ENCODE measurements at regions not wholly inside any gene's neighbourhood (a gene's known extent, or its start where the extent isn't known, plus 50 kb on each side); places are given as distances from the start of the nearest gene placed in this dataset.

DNA sequence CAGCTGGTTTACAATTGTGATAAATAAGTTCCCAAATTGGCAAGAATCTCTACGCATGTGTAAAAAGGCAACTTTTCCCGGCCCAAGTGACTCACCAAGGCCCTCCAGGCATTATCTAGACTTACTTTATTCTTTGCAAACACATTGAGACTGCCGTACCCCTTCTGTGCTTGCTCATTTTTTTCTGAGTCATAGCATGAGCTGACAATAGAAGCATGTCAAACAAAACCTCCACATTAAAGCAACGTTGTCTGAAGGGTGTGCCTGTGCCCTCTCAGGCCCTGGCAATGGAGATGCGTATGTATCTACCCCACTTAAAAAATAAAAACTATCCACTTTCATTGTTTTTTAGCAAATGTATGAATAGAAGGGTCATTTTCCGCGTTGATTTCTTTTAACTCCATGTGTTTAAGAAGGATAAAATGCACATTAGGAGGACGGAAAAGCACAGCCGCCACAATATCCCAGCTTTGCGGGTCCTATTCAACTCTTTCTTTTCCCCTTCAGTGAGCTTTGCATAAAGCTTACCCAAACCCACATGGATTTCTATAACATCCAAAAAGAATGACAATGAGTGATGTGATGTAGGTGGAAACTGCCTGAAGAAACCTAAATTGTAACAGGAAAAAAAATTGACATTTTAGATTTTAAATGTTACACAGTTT is 298.2 kb downstream of the CDCA7 start:
- Mint-ChIP-seq H3K4me3 (no peak overlapping the region), H3K27ac (no peak overlapping the region), H3K9me3 (ENCODE audit: low read depth) (no peaks in the 10 kb centered on the region), H3K36me3 (ENCODE audit: low read depth) (no peaks in the 10 kb centered on the region), H3K27me3 (peaks cover 8% of the 10 kb centered on the region), H3K4me1 (no peaks in the 10 kb centered on the region)
- ATAC-seq = no peak
- POLR2A ChIA-PET = no interaction called here
- intact Hi-C loops (cut with DNase I, micrococcal nuclease) = no loop called here
- CTCF ChIA-PET = no interaction called here
- DNase-seq = no peak

DNA sequence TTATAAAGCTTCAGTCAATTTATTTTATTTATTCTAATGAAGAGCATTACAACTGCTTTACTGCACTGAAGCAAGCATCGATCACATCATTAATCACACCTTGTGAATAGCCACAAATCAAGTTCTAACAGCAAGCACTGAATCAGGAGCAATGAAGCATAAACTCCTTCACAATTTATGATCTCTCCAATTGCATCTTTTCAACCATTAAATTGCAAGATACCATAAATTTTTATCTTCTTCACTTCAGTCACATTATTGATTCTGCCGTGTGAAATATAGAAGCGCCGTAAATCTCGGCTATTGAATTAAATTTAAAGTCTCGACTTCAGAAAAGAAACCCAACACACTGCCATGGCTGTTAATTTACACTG is 298.7 kb downstream of the CDCA7 start:
- no peaks in the 10 kb centered on the region for H3K36me3 Mint-ChIP-seq (ENCODE audit: low read depth)
- intact Hi-C loops (cut with DNase I, micrococcal nuclease) = no loop called here
- no peaks in the 10 kb centered on the region for H3K4me1 Mint-ChIP-seq
- ChIA-PET POLR2A (no interaction called here), CTCF (no interaction called here)
- H3K4me3 Mint-ChIP-seq = no peak overlapping the region
- H3K9me3 Mint-ChIP-seq (ENCODE audit: low read depth) = no peaks in the 10 kb centered on the region
- H3K27ac Mint-ChIP-seq = no peak overlapping the region
- peaks cover 8% of the 10 kb centered on the region for H3K27me3 Mint-ChIP-seq
- no peak for DNase-seq
- ATAC-seq = no peak

DNA sequence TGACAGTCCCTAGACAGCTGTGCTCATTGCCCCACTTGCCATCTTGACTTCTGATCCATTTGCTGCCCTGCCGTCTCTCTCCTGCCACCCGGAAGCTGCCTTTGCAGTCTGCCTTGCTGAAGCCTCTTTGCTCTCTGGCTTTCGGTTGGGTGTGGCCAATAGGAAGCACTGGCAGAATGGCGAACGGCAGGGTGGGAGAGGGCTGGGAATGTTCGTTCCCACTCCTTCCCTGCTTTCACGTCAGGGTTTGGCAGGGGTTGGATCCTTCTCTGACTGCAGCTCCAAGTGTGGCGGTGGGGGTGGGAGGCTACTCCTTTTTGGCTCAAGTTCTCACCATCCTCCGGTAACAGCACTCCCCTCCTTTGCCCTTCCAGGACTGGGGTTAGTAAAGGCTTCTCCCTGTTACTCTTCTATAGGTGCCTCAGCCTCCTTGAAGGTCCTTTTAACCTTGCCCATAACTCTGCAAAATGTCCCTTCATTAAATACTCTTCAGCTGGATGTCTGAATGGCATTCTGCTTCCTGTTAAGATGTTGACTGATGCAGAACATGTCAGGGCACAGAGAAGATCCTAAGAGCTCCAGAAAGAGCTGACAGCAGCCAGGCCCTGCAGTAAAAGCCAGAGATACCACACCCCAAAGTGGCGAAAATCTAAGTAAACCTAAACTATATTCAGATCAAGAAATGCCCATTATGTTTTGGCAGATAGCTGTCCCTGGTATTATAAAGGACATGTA is 299.7 kb downstream of the CDCA7 start:
- CTCF ChIA-PET = no interaction called here
- intact Hi-C loops (cut with DNase I, micrococcal nuclease) = no loop called here
- Mint-ChIP-seq H3K4me3 (no peak overlapping the region), H3K36me3 (ENCODE audit: low read depth) (no peaks in the 10 kb centered on the region), H3K9me3 (ENCODE audit: low read depth) (no peaks in the 10 kb centered on the region), H3K4me1 (no peaks in the 10 kb centered on the region), H3K27ac (no peak overlapping the region), H3K27me3 (peaks cover 10% of the 10 kb centered on the region)
- DNase-seq (no peak), ATAC-seq (no peak)
- POLR2A ChIA-PET = no interaction called here

DNA sequence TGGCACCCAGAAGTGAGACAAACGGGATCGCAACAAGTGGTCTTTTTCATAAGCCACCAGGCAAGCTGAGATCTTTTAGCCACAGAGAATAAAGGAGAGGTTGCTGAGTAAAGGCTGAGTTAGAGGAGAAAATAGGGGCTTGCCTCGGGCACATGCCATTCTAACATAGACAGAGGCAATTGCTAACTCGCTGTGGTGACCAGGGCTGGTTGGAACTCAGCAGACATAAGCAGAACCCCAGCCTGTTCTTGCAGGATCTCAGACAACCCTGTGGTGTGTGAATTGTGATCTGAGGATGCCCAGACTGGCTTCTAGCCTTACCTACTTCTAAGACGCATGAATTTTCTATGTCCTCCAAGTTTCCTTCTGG is 300.2 kb downstream of the CDCA7 start:
- intact Hi-C loops (cut with DNase I, micrococcal nuclease) = no loop called here
- H3K4me3 Mint-ChIP-seq = no peak overlapping the region
- H3K9me3 Mint-ChIP-seq (ENCODE audit: low read depth) = no peaks in the 10 kb centered on the region
- no peaks in the 10 kb centered on the region for H3K36me3 Mint-ChIP-seq (ENCODE audit: low read depth)
- no peaks in the 10 kb centered on the region for H3K4me1 Mint-ChIP-seq
- H3K27me3 Mint-ChIP-seq = peaks cover 6% of the 10 kb centered on the region
- POLR2A ChIA-PET = no interaction called here
- ATAC-seq (no peak), DNase-seq (no peak)
- CTCF ChIA-PET = no interaction called here
- H3K27ac Mint-ChIP-seq = no peak overlapping the region

DNA sequence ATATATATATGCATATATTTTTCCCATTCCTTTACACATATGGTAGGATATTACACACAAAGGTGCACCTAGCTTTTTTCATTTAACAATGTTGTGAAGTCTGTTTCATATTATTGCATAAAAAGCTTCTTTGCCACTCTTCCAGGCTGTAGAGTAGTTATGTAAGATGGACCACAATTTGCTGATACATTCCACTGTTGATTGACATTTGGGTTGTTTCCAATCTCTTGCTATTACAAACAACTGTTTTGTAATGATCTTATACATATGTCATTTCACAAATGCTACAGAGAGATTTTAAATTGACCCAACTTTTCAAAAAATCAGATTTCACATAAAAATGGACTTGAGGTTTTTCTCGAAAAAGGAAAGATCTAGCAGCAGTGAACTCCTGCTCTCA is 301.4 kb downstream of the CDCA7 start:
- Mint-ChIP-seq H3K4me1 (no peaks in the 10 kb centered on the region), H3K36me3 (ENCODE audit: low read depth) (no peaks in the 10 kb centered on the region), H3K9me3 (ENCODE audit: low read depth) (no peaks in the 10 kb centered on the region), H3K4me3 (no peak overlapping the region), H3K27ac (no peak overlapping the region), H3K27me3 (peaks cover 8% of the 10 kb centered on the region)
- POLR2A ChIA-PET = no interaction called here
- DNase-seq (no peak), ATAC-seq (no peak)
- intact Hi-C loops (cut with DNase I, micrococcal nuclease) = no loop called here
- CTCF ChIA-PET = no interaction called here

DNA sequence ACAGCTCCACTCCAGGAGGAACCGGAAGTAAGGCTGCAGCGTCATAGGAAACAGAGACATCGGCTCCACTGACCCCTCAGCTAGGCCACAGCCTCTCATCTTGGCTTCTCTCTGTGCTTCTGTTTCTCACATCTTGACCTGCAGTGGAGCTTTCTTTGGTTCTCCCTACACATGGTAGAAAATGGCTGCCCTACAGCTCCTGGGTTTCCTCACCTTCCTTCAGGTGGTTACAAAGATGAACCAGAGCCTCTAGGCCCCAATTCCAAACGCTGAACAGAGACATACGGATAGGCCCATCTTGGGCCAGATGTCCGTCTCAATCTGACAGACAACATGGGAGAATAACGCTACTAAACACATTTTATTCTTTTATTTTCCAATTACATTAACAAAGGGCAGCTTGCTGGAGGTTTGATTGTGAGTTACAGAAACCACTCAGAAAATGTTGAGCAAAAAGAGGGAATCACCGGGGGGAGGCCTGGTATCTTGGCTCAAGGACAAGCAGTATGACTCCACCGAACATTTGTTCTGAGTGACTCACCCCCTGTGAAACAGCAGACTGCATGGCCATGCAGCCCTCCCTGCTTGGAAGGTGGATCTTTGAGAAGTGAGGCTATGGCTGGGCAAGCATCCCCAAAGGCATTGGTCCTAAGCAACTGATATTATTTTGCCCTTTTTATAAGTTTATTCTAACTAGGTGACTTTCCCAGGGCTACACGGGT is 303.5 kb downstream of the CDCA7 start:
- no peaks in the 10 kb centered on the region for H3K9me3 Mint-ChIP-seq (ENCODE audit: low read depth)

DNA sequence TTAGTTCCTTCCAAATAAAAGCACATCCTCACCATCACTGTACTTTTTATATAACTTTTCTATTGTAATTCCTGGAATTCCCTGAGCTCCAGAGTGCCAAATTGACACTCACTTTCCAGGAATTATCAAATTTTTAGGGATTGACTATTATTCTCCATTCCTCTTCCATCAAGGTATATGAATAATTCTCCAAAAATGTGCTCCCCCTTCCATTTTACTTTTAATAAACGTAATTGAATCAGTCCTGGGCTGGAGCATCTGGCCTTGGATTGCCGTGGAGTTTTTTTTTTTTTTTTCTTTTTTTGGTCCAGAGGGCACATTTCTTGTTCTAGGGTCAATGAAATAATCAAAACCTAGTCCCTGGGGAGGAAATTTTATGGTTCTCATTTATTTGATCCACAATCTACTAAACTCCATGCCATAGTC is 304.3 kb downstream of the CDCA7 start:
- DNase-seq = no peak
- no peaks in the 10 kb centered on the region for H3K36me3 Mint-ChIP-seq (ENCODE audit: low read depth)
- peaks cover 16% of the 10 kb centered on the region for H3K27me3 Mint-ChIP-seq
- no peaks in the 10 kb centered on the region for H3K9me3 Mint-ChIP-seq (ENCODE audit: low read depth)
- no peak overlapping the region for H3K27ac Mint-ChIP-seq
- no peaks in the 10 kb centered on the region for H3K4me1 Mint-ChIP-seq
- ATAC-seq = no peak
- CTCF ChIA-PET = no interaction called here
- intact Hi-C loops (cut with DNase I, micrococcal nuclease) = no loop called here
- H3K4me3 Mint-ChIP-seq = no peak overlapping the region
- POLR2A ChIA-PET = no interaction called here

More for the DNA sequence above, 303.5 kb downstream of the CDCA7 start:
- no peak for ATAC-seq
- Mint-ChIP-seq H3K4me3 (no peak overlapping the region), H3K27ac (no peak overlapping the region), H3K27me3 (peaks cover 15% of the 10 kb centered on the region), H3K36me3 (ENCODE audit: low read depth) (no peaks in the 10 kb centered on the region), H3K4me1 (no peaks in the 10 kb centered on the region)
- ChIA-PET POLR2A (interaction anchor here (0.8 kb wide), 1 partner anchor 12 kb away, joined by 3 read pairs; no protein-coding TSS in a partner anchor), CTCF (interaction anchor here (0.6 kb wide), 1 partner anchor 74 kb away, joined by 3 read pairs; no protein-coding TSS in a partner anchor)
- DNase-seq = no peak
- intact Hi-C loops (cut with DNase I, micrococcal nuclease) = no loop called here

DNA sequence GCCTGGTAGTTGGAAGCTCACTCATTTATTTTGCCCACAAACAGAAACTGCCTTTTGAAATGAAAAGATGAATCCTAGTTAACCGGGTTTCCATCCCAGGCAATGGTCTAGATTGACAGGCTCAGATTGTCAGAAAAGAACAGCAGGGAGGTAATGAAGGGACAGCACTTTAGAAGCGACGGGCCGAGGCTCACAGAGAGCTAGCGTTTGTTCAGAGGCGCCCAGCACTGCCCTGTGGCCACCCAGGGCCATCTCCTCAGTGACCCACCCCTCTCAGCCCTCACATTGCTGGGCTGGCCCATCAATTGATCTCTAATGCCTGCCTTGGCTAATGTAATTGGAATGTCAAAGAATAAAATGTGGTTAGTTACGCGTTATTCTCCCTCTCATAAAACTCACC is 304.8 kb downstream of the CDCA7 start:
- Mint-ChIP-seq H3K4me1 (no peaks in the 10 kb centered on the region), H3K36me3 (ENCODE audit: low read depth) (no peaks in the 10 kb centered on the region), H3K27ac (no peak overlapping the region), H3K4me3 (no peak overlapping the region), H3K9me3 (ENCODE audit: low read depth) (no peaks in the 10 kb centered on the region), H3K27me3 (peaks cover 16% of the 10 kb centered on the region)
- intact Hi-C loops (cut with DNase I, micrococcal nuclease) = no loop called here
- POLR2A ChIA-PET = no interaction called here
- CTCF ChIA-PET = no interaction called here
- DNase-seq (no peak), ATAC-seq (no peak)

DNA sequence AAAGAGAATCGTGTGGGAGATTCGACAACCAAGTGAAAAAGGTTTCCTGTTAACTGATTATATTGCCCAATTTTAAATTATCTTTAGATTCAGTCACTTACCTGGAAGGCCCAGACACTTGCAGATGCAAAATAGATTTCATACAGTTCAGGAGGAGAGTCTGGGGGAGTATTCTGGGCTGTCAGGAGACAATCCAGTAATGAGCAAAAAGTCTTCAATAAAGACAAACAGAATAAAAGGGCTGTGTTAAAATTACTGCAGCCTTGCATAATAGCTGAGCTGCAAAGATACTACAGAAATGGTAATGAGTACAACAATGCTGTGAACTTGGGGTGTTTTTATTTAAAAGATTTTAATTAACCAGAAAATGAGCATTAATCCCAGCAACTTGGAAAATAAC is 303.6 kb downstream of the SP3 start:
- H3K27ac Mint-ChIP-seq = no peak overlapping the region
- POLR2A ChIA-PET = no interaction called here
- no peaks in the 10 kb centered on the region for H3K9me3 Mint-ChIP-seq (ENCODE audit: low read depth)
- ATAC-seq (no peak), DNase-seq (no peak)
- CTCF ChIA-PET = no interaction called here
- intact Hi-C loops (cut with DNase I, micrococcal nuclease) = no loop called here
- H3K4me1 Mint-ChIP-seq = no peaks in the 10 kb centered on the region
- H3K4me3 Mint-ChIP-seq = no peak overlapping the region
- H3K27me3 Mint-ChIP-seq = peaks cover 20% of the 10 kb centered on the region
- no peaks in the 10 kb centered on the region for H3K36me3 Mint-ChIP-seq (ENCODE audit: low read depth)

DNA sequence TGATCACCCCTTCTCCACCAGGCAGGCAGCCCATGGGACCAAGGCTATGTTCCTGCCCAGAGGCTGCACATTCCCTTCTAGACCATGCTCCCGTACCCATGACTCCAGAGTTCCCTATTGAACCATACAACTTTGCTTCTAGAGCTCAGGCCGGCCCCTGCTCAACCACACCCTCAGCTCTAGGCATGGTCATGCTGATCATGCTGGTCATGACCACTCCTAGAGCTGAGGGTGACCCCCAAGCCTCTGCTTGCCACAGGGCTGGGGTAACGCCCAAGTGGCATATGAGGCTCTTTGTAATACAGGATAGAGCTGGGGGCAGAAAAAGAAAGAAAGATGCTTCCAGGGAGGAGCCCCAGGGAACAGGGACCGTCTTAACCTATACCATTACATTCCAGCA is 301.8 kb downstream of the SP3 start:
- ChIA-PET POLR2A (no interaction called here), CTCF (no interaction called here)
- no peaks in the 10 kb centered on the region for H3K9me3 Mint-ChIP-seq (ENCODE audit: low read depth)
- H3K4me1 Mint-ChIP-seq = no peaks in the 10 kb centered on the region
- peaks cover 23% of the 10 kb centered on the region for H3K27me3 Mint-ChIP-seq
- DNase-seq = no peak
- intact Hi-C loops (cut with DNase I, micrococcal nuclease) = no loop called here
- no peaks in the 10 kb centered on the region for H3K36me3 Mint-ChIP-seq (ENCODE audit: low read depth)
- no peak overlapping the region for H3K27ac Mint-ChIP-seq
- no peak for ATAC-seq
- no peak overlapping the region for H3K4me3 Mint-ChIP-seq

DNA sequence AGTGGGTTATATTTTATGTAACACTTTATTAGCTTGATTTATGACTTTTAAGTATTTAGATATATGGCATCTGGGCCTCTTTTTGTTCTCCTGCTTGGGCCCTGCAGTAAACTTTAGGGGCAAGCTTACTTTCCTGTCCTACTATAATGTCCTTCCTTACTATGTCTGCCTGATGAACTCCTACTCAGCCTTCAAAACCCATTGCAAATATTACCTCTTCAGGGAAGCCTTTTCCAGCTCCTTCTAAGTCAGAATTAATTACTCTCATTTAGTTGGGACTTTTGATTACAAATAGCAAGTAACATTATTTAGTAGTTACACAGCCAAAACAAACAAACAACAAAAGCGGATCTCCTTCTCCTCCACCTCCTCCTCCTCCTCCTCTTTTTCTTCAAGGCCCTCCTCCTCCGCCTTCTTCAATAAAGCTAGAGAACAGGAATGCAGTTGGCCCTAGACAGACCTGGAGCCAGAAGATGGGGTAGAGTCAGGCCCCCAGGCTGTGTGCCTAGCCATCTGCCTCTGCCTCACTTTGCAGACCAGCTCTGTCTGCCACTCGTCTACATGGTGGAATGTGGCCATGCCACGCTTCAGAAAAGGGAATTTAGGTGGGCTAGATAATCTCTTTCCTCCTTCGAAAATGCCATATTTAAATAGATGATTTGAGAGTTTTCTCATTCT is 301.2 kb downstream of the SP3 start:
- POLR2A ChIA-PET = no interaction called here
- intact Hi-C loops (cut with DNase I, micrococcal nuclease) = no loop called here
- no peak overlapping the region for H3K27ac Mint-ChIP-seq
- H3K4me3 Mint-ChIP-seq = no peak overlapping the region
- ATAC-seq (no peak), DNase-seq (no peak)
- H3K4me1 Mint-ChIP-seq = no peaks in the 10 kb centered on the region
- H3K36me3 Mint-ChIP-seq (ENCODE audit: low read depth) = no peaks in the 10 kb centered on the region
- no peaks in the 10 kb centered on the region for H3K9me3 Mint-ChIP-seq (ENCODE audit: low read depth)
- peaks cover 22% of the 10 kb centered on the region for H3K27me3 Mint-ChIP-seq
- CTCF ChIA-PET = interaction anchor here (0.7 kb wide), 1 partner anchor 1520 kb away, joined by 3 read pairs; no protein-coding TSS in a partner anchor

DNA sequence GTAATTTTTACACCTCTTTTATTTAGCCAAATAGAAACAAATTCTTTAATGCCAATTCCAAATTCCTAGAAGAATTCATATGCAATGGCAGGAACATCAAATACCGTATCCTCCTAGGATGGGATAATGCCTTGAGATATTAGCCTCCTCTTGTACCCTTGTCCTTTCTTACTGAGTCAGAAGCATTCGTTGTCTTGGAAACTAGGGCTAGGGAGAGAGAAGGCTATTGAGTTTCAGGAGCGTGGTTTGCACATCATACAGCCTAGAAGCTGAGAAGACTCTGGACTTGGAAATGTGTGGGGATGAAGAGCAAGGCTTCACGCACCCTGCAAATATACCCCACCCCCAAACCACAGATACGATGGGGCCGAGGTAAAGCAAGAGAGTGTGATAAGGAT is 300.7 kb downstream of the SP3 start:
- no peaks in the 10 kb centered on the region for H3K4me1 Mint-ChIP-seq
- DNase-seq (no peak), ATAC-seq (no peak)
- peaks cover 22% of the 10 kb centered on the region for H3K27me3 Mint-ChIP-seq
- no peak overlapping the region for H3K27ac Mint-ChIP-seq
- intact Hi-C loops (cut with DNase I, micrococcal nuclease) = no loop called here
- H3K4me3 Mint-ChIP-seq = no peak overlapping the region
- POLR2A ChIA-PET = no interaction called here
- CTCF ChIA-PET = interaction anchor here (0.9 kb wide), 1 partner anchor 215 kb away, joined by 4 read pairs; no protein-coding TSS in a partner anchor
- H3K36me3 Mint-ChIP-seq (ENCODE audit: low read depth) = no peaks in the 10 kb centered on the region
- no peaks in the 10 kb centered on the region for H3K9me3 Mint-ChIP-seq (ENCODE audit: low read depth)

All from activated CD4-positive, alpha-beta T cell treated with anti-CD3 and anti-CD28 coated beads for 36 hours (primary cell).